BJ (cell line): ENCODE measurements at regions not wholly inside any gene's neighbourhood (a gene's known extent, or its start where the extent isn't known, plus 50 kb on each side); places are given as distances from the start of the nearest gene placed in this dataset.

Experiments used
- CTCF ChIA-PET: fragments of 350-600 bp; formaldehyde crosslinking; extraction: SDS; loops from one replicate; lab custom pipeline; 2021; ENCODE audit warnings: antibody characterized with exemption, inconsistent platforms; lab: Yijun Ruan, JAX
- POLR2A ChIA-PET: fragments of 300-600 bp; sonication (Branson Sonifier 250); formaldehyde crosslinking; extraction: SDS; loops from one replicate; lab custom pipeline; 2021; ENCODE audit warnings: antibody characterized with exemption; lab: Charles Lee
- DNase-seq: peaks from one replicate; pipeline ENCODE4 v3.0.0-alpha.2; 2011; ENCODE audit warnings: low read depth
- H3K27me3 ChIP-seq: 2 replicates; pipeline ENCODE4 v1.6.0; 2011; ENCODE audit warnings: low read length; ENCODE audit not compliant: control insufficient read depth, insufficient read depth
- H3K36me3 ChIP-seq: 2 replicates; pipeline ENCODE4 v1.5.1; 2011; ENCODE audit warnings: low read length; ENCODE audit not compliant: control insufficient read depth, insufficient read depth
- H3K4me3 ChIP-seq: 2 replicates; pipeline ENCODE4 v1.5.1; 2011; ENCODE audit warnings: low read depth, mild to moderate bottlenecking, control low read depth, low read length
- TF ChIP-seq, protein P1 (sequence below): IDR thresholded peaks from 2 replicates; pipeline ENCODE4 v1.5.1; 2011; ENCODE audit warnings: low read depth, mild to moderate bottlenecking, control low read depth, inconsistent platforms, low read length, moderate library complexity; ENCODE audit not compliant: insufficient read depth

GRCh38 chr14:104383996-104384775, 195.4 kb upstream of the C14orf180 start:
- TF ChIP-seq, protein P1, sequence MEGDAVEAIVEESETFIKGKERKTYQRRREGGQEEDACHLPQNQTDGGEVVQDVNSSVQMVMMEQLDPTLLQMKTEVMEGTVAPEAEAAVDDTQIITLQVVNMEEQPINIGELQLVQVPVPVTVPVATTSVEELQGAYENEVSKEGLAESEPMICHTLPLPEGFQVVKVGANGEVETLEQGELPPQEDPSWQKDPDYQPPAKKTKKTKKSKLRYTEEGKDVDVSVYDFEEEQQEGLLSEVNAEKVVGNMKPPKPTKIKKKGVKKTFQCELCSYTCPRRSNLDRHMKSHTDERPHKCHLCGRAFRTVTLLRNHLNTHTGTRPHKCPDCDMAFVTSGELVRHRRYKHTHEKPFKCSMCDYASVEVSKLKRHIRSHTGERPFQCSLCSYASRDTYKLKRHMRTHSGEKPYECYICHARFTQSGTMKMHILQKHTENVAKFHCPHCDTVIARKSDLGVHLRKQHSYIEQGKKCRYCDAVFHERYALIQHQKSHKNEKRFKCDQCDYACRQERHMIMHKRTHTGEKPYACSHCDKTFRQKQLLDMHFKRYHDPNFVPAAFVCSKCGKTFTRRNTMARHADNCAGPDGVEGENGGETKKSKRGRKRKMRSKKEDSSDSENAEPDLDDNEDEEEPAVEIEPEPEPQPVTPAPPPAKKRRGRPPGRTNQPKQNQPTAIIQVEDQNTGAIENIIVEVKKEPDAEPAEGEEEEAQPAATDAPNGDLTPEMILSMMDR: no peak
- Histone ChIP-seq H3K27me3 (no peaks in the 10 kb centered on the region), H3K4me3 (no peak overlapping the region), H3K36me3 (no peaks in the 10 kb centered on the region)
- no peak for DNase-seq
- CTCF ChIA-PET: no interaction called here
- POLR2A ChIA-PET: no interaction called here

DNA sequence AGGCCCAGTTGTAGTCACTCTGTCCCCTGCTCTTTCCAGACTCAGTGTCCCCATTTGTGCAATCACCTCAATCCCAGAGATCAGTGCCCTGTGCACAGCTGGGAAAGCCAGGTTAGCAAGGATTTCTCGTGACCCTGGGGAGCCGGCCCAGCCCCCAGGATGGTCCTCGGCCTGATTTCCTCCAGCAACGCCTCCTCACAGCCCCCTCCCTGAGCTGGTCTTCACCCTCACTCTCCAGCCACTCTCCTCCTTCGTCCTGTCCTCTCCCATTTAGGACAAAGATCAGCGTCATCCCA, 194.8 kb upstream of the C14orf180 start:
- CTCF ChIA-PET: no interaction called here

DNA sequence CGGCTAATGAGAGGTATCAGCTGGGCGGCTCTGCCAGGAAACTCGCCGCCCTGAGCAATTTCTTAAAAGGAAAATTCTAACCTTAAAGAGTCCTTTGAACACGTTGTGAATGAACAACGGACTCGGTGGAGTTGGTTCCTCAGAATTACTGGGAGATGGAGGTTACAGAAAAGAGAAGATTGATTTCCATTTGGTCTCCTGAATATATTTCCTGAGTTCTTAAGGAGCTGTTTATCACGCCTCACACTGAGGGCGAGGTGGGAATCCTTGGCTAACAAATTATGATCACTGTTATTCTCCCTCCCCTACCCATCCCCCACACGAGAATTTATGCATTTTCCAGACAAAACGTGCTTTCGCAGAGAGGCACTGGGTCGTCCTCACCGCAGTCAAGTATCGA, 194.5 kb upstream of the C14orf180 start:
- POLR2A ChIA-PET: no interaction called here
- Histone ChIP-seq H3K36me3 (no peaks in the 10 kb centered on the region), H3K4me3 (no peak overlapping the region), H3K27me3 (no peaks in the 10 kb centered on the region)
- CTCF ChIA-PET: no interaction called here
- TF ChIP-seq, protein P1: no peak
- DNase-seq: no peak

More for the DNA sequence above, 194.8 kb upstream of the C14orf180 start:
- Histone ChIP-seq H3K27me3 (no peaks in the 10 kb centered on the region), H3K4me3 (no peak overlapping the region), H3K36me3 (no peaks in the 10 kb centered on the region)
- TF ChIP-seq, protein P1: no peak
- POLR2A ChIA-PET: no interaction called here
- DNase-seq: no peak

DNA sequence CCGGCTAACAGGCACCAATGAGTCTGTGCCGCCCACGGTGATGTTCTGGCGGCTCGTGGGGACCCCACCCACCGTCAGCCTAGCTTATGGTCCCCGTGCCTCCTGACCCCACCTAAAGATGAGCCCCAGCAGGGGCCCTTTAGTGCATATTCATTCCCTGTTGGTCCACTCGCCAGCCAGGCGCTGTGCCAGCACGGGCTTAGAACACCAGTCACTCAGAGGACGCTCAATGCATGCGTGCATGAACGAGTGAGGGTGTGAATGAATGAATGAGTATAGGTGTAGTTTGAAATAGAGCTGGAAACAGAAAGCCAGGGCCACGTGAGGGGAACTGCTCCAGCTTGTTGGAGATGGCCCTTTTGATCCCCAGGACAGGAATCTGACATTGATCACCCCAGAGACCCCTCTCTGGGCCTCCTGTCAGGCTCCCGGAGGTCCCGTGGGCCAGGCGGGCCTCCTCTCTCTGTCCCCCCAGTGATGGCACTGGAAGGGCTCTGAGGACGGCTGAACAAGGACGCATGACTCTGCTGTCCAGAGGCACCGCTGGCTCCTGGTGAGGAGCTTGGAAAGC, 193.9 kb upstream of the C14orf180 start:
- Histone ChIP-seq H3K4me3 (no peak overlapping the region), H3K36me3 (no peaks in the 10 kb centered on the region), H3K27me3 (no peaks in the 10 kb centered on the region)
- CTCF ChIA-PET: no interaction called here
- TF ChIP-seq, protein P1: no peak
- POLR2A ChIA-PET: no interaction called here
- no peak for DNase-seq

DNA sequence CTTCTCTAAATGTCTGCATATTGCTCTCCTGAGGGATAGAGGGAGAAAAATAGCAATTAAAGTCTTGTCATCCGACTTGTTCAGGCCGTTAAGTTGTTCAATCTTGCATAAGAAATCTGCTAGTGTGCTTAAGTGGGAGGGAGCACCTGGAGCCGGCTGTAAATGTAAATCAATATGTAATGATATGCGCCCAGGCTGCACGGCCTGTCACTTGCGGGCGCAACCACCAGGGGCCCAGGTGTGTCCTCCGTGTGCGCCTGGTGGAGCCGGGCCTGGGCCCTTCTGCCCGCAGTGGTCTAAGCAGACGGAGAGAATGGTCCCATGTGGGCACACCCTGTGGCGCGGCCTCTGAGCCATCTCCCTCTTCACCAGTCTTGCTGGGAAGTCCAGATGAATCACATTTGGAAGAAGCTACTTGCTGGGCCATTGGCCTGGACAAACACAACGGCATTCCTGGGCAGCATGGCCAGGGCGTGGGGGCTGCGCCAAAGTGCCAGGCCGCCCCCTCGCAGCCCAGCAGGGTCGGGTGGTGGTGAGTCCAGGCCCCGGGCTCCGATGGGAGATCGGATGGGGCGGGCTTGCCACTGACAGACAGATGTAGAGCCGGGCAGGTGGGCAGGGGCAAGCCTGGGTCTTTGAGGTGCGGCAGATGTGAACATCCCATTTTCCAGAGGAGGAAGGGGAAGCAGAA, 193.3 kb upstream of the C14orf180 start:
- POLR2A ChIA-PET: no interaction called here
- Histone ChIP-seq H3K27me3 (no peaks in the 10 kb centered on the region), H3K36me3 (no peaks in the 10 kb centered on the region), H3K4me3 (no peak overlapping the region)
- no peak for DNase-seq
- CTCF ChIA-PET: no interaction called here
- TF ChIP-seq, protein P1: no peak
